Panc1 (cell line): ENCODE measurements at regions not wholly inside any gene's neighbourhood (a gene's known extent, or its start where the extent isn't known, plus 50 kb on each side); places are given as distances from the start of the nearest gene placed in this dataset.

ENCODE experiments used
- ATAC-seq: fragments of 200-7000 bp; cut with Tn5 transposase; 2 replicates; pipeline ENCODE4 v1.9.1; 2020; ENCODE audit warnings: mild to moderate bottlenecking, moderate library complexity
- BruUV-seq: library from RNA; stranded (reverse); fragments of 400-500 nt; replicated peaks from 2 replicates; lab custom pipeline; 2021; lab: Mats Ljungman, UMichigan
- CTCF ChIA-PET: fragments of 300-600 bp; sonication (Branson Sonifier 250); formaldehyde crosslinking; loops from one replicate; lab custom pipeline; 2022; ENCODE audit warnings: antibody characterized with exemption; lab: Charles Lee
- POLR2A ChIA-PET: fragments of 300-600 bp; sonication (Branson Sonifier 250); formaldehyde crosslinking; loops from one replicate; lab custom pipeline; 2022; ENCODE audit warnings: antibody characterized with exemption; lab: Charles Lee
- DNase-seq: peaks from one replicate; pipeline ENCODE4 v3.0.0-alpha.2; 2010; ENCODE audit warnings: low read depth, low spot score
- H3K27ac ChIP-seq: 2 replicates; pipeline ENCODE4 v1.5.1; 2011; ENCODE audit warnings: mild to moderate bottlenecking, low read length, inconsistent platforms
- H3K27me3 ChIP-seq: fragments of 200-500 bp; sonication (Bioruptor generic); 2 replicates; pipeline ENCODE4 v1.6.0; 2014; ENCODE audit warnings: low read length, inconsistent platforms; ENCODE audit not compliant: control insufficient read depth, insufficient read depth
- H3K36me3 ChIP-seq: fragments of 200-500 bp; sonication (Bioruptor generic); 2 replicates; pipeline ENCODE4 v1.5.1; 2014; ENCODE audit warnings: inconsistent platforms, mild to moderate bottlenecking, low read length, moderate library complexity; ENCODE audit not compliant: control insufficient read depth, insufficient read depth
- H3K4me1 ChIP-seq: 2 replicates; pipeline ENCODE4 v1.5.1; 2011; ENCODE audit warnings: inconsistent platforms, mild to moderate bottlenecking, low read length, moderate library complexity; ENCODE audit not compliant: control insufficient read depth, insufficient read depth
- H3K4me3 ChIP-seq, 2 experiments: 2 replicates each; pipeline ENCODE4 v1.5.1; 2011 to 2012; ENCODE audit warnings: low read depth in 2 of 2, low read length in 2 of 2, mild to moderate bottlenecking in 2 of 2, inconsistent platforms in 1 of 2, moderate library complexity in 1 of 2
- H3K9me3 ChIP-seq: fragments of 200-500 bp; sonication (Bioruptor generic); 2 replicates; pipeline ENCODE4 v1.5.1; 2014; ENCODE audit warnings: low read depth, mild to moderate bottlenecking, inconsistent platforms, low read length, moderate library complexity; ENCODE audit not compliant: control insufficient read depth, insufficient read depth
- CTCF ChIP-seq: fragments of 450-650 bp; IDR thresholded peaks from 2 replicates; pipeline ENCODE4 v1.5.1; 2017; ENCODE audit warnings: mild to moderate bottlenecking
- POLR2AphosphoS5 ChIP-seq: IDR thresholded peaks from 2 replicates; pipeline ENCODE4 v1.6.1; 2012; ENCODE audit warnings: mild to moderate bottlenecking, low read depth, low read length, moderate library complexity
- REST ChIP-seq, 2 experiments: IDR thresholded peaks; 2 replicates each; pipeline ENCODE4 v1.6.1; 2011 to 2012; ENCODE audit warnings: low read depth in 2 of 2, control low read depth in 1 of 2, low read length in 1 of 2, mild to moderate bottlenecking in 1 of 2, moderate library complexity in 1 of 2; ENCODE audit not compliant: insufficient read depth in 1 of 2
- SIN3A ChIP-seq: IDR thresholded peaks from 2 replicates; pipeline ENCODE4 v1.6.1; 2012; ENCODE audit warnings: low read depth, mild to moderate bottlenecking, low read length, moderate library complexity, borderline replicate concordance; ENCODE audit not compliant: insufficient read depth
- TCF7L2 ChIP-seq: IDR thresholded peaks from 2 replicates; pipeline ENCODE4 v1.6.1; 2011; ENCODE audit warnings: mild to moderate bottlenecking, low read depth, low read length, inconsistent platforms
- in situ Hi-C: cut with HindIII; loops from 2 replicates; pipeline ENCODE4 v1.10.0; 2016; ENCODE audit warnings: low sequenced_read_pairs, low pct_unique_long_range_greater_than_20kb
- intact Hi-C: fragments of 100-400 bp; cut with micrococcal nuclease; formaldehyde crosslinking; loops from one replicate; pipeline ENCODE4 v1.10.0; 2022; ENCODE audit not compliant: unreplicated experiment

GRCh38 chr2:221973902-221974301 lies 324.9 kb downstream of the PAX3 start:
- Histone ChIP-seq H3K4me3 (no peak overlapping the region), H3K27me3 (no peaks in the 10 kb centered on the region; the same call in 1 of the 2 replicates), H3K27ac (no peak overlapping the region), H3K4me1 (no peaks in the 10 kb centered on the region), H3K9me3 (no peaks in the 10 kb centered on the region), H3K36me3 (no peaks in the 10 kb centered on the region)
- POLR2A ChIA-PET = no interaction called here
- TF ChIP-seq REST (IDR thresholded peaks at IDR 0.05; ENCODE audit: insufficient read depth in 1 of 2, low read depth in 2 of 2, low read length in 1 of 2) (no peak), POLR2AphosphoS5 (no peak), SIN3A (no peak), CTCF (no peak), TCF7L2 (no peak)
- intact Hi-C loops = loop anchor here (10.0 kb wide), 1 partner anchor 1289 kb away; no protein-coding TSS in a partner anchor
- in situ Hi-C loops = no loop called here
- BruUV-seq = no TSS peak
- no peak for DNase-seq
- ATAC-seq = no peak
- CTCF ChIA-PET = no interaction called here

GRCh38 chr2:221973502-221973901 lies 325.3 kb downstream of the PAX3 start:
- intact Hi-C loops = loop anchor here (10.0 kb wide), 1 partner anchor 1289 kb away; no protein-coding TSS in a partner anchor
- CTCF ChIA-PET = no interaction called here

More at GRCh38 chr2:221973502-221973901, 325.3 kb downstream of the PAX3 start:
- ATAC-seq (no peak), DNase-seq (no peak)
- H3K4me1 ChIP-seq = no peaks in the 10 kb centered on the region
- in situ Hi-C loops = no loop called here
- H3K27ac ChIP-seq = no peak overlapping the region
- POLR2A ChIA-PET = no interaction called here
- no peaks in the 10 kb centered on the region for H3K36me3 ChIP-seq
- no peak overlapping the region for H3K4me3 ChIP-seq
- no peaks in the 10 kb centered on the region; the same call in 1 of the 2 replicates for H3K27me3 ChIP-seq
- TF ChIP-seq POLR2AphosphoS5 = no peak
- no peak for TF ChIP-seq REST (IDR thresholded peaks at IDR 0.05; ENCODE audit: insufficient read depth in 1 of 2, low read depth in 2 of 2, low read length in 1 of 2)
- no peak for TF ChIP-seq TCF7L2
- TF ChIP-seq SIN3A = no peak
- TF ChIP-seq CTCF = no peak
- BruUV-seq = no TSS peak
- no peaks in the 10 kb centered on the region for H3K9me3 ChIP-seq
